PC-3 (cell line): ENCODE measurements at regions not wholly inside any gene's neighbourhood (a gene's known extent, or its start where the extent isn't known, plus 50 kb on each side); places are given as distances from the start of the nearest gene placed in this dataset.

Source experiments
- EZH2 ChIP-seq: fragments of 300-600 bp; sonication (generic); IDR thresholded peaks from one replicate; pipeline ENCODE4 v1.6.1; 2017; ENCODE audit warnings: antibody characterized with exemption, mild to moderate bottlenecking, low read length; ENCODE audit not compliant: unreplicated experiment
- TF ChIP-seq, protein P1 (sequence below): fragments of 300-600 bp; sonication (generic); conservative IDR thresholded peaks from 2 replicates; pipeline ENCODE4 v1.5.1; 2017; ENCODE audit warnings: antibody characterized with exemption, low read depth, mild to moderate bottlenecking, low read length

- TF ChIP-seq, protein P1, sequence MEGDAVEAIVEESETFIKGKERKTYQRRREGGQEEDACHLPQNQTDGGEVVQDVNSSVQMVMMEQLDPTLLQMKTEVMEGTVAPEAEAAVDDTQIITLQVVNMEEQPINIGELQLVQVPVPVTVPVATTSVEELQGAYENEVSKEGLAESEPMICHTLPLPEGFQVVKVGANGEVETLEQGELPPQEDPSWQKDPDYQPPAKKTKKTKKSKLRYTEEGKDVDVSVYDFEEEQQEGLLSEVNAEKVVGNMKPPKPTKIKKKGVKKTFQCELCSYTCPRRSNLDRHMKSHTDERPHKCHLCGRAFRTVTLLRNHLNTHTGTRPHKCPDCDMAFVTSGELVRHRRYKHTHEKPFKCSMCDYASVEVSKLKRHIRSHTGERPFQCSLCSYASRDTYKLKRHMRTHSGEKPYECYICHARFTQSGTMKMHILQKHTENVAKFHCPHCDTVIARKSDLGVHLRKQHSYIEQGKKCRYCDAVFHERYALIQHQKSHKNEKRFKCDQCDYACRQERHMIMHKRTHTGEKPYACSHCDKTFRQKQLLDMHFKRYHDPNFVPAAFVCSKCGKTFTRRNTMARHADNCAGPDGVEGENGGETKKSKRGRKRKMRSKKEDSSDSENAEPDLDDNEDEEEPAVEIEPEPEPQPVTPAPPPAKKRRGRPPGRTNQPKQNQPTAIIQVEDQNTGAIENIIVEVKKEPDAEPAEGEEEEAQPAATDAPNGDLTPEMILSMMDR = no peak
- TF ChIP-seq EZH2 = no peak
Measured at GRCh38 chr1:60581455-60582220, 500.7 kb upstream of the NFIA start.
